Kasumi-1 (cell line): ENCODE measurements at regions not wholly inside any gene's neighbourhood (a gene's known extent, or its start where the extent isn't known, plus 50 kb on each side); places are given as distances from the start of the nearest gene placed in this dataset.

Experiments used
- DNase-seq, 2 experiments: peaks; one replicate each; lab custom pipeline; 2025; lab: John Stamatoyannopoulos, UW

GRCh38 chr4:177109769-177110168 is 199.9 kb upstream of the NEIL3 start:
- DNase-seq, result no peak

GRCh38 chr4:177116161-177116560 is 193.5 kb upstream of the NEIL3 start:
- DNase-seq, result no peak

- DNase-seq, result no peak
Measured at GRCh38 chr4:177117256-177117655, 192.4 kb upstream of the NEIL3 start.

- DNase-seq, result no peak
Measured at GRCh38 chr4:177118596-177118995, 191.1 kb upstream of the NEIL3 start.

DNA sequence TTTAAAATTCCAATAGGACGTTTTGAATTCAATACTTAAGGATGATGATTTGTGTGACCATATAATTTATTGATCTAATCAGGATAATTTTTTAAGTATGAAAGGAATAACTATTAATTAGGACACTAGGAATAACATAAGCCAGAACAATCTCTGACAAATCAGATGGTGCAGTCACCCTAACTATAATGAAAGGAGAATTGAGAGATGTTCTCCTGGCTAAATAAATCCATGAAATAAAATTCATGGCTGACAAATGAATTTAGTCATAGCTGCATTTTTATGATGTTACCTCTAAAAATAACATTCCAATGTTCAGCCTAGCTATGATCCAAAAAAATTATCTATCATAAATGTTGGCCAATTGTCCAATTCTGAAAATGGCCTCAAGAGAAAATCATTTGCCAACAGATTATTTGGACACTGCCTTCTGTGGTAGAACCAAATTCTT is 190.6 kb upstream of the NEIL3 start:
- DNase-seq, result no peak

- no peak for DNase-seq
Measured at GRCh38 chr4:177119691-177120090, 190.0 kb upstream of the NEIL3 start.

DNA sequence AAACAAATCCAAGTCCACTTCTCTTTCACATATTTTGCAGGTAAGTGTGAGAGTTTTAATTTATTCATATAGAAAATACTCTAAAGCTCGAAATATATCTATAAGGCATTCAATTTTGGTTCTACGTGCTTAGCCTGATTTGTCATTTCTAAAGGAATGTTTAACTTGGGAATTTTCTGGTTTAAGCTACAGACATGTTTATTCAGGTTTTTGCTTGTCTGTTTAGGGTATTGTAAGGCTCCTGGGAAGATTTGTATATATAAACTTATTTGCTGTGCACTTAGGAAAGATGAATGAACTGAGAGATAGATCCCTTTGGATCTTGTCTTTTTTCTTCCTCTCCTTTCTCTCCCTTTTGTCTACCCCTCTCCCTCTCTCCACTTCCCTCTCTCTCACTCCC is 185.9 kb upstream of the NEIL3 start:
- DNase-seq, result no peak

- no peak for DNase-seq
Measured at GRCh38 chr4:177124349-177125064, 185.2 kb upstream of the NEIL3 start.

DNA sequence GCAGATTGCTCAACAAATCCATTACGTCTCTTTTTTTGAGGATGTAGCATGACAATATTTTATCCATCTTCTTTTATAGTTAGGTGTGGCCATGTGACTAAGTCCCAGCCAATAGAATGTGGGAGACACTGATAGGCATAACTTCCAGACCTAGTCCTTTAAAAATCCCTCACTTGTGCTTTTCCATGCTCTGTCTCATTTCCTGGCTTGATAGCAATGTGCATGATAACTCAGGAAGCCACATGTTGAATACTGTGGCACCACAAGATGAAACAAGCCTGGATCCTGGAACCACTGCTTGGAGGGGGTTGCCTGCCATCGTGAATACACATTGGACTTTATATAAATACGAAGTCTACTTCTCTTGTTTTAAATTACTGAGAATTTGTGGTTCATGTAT is 184.0 kb upstream of the NEIL3 start:
- DNase-seq, result no peak

GRCh38 chr4:177127658-177128057 is 182.0 kb upstream of the NEIL3 start:
- no peak for DNase-seq

DNA sequence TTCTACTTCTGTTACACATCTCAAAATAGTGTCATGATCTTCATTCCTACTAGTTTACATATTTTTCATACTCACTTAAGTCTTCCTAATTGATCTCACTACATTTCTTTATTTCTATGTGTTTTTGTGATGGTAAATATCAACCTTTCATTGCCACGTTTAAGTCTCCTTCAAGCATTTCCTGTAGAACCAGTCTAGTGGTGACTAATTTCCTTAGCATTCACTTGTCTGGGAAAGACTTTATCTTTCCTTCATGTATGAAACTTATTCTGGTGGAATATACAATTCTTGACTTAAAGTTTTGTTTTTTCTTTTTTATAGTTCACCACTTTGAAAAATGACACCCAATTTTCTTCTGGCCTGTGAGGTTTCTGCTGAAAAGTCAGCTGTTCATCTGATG is 181.4 kb upstream of the NEIL3 start:
- peak in 1 of 2 experiments; percentile 29 for DNase-seq

- no peak for DNase-seq
Measured at GRCh38 chr4:177131736-177132135, 177.9 kb upstream of the NEIL3 start.

DNA sequence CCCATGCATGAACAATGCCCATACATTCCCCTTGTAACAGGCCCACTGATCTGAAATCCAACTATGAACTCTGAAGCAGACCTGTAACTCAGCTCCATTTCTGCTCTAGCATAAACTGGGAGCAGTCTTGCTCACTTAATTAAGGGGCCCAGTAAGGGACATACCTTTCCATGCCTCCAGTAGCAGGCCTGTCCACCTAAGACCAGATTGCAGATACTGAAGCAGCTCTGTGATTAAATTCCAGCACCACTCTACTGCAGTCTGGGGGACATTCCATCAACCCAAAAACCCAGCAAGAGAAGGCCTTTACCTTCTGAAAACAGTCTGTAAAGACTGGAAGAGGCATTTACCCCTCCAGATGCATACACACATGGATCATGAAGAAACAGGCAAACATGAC is 162.0 kb upstream of the NEIL3 start:
- no peak for DNase-seq

DNA sequence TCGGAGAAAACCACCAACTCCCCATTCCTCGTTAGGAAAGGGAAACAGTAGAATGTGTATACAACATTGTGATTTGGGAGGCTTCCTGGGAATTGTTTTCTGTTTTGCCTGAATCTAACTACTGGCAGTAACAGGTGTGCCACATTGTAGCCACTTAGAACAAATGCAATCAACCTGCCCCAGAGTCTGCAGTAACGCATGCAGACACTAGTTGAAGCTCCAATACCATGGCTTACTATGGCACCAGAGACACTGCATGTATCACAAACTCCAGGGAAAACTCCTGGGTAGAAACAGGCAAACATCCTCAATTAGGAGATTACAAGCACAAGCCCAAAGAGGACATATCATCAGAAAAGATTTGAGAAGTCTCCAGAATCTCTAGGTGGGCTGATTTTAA is 154.2 kb upstream of the NEIL3 start:
- no peak for DNase-seq

- DNase-seq, result no peak
Measured at GRCh38 chr4:177159600-177159999, 150.1 kb upstream of the NEIL3 start.

GRCh38 chr4:177161781-177162180 is 147.9 kb upstream of the NEIL3 start:
- no peak for DNase-seq

DNA sequence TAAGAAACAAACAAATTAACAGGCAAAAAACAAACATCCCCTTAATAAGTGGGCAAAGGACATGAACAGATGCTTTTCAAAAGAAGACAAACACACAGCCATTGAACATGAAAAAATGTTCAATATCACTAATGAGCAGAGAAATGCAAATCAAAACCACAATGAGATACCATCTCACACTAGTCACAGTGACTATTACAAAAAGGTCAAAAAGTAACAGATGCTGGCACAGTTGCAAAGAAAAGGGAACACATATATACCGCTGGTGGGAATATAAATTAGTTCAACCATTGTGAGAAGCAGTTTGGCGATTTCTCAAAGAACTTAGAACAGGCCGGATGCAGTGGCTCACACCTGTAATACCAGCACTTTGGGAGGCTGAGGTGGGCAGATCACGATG is 146.1 kb upstream of the NEIL3 start:
- DNase-seq, result no peak

GRCh38 chr4:177171588-177171987 is 138.1 kb upstream of the NEIL3 start:
- no peak for DNase-seq

DNA sequence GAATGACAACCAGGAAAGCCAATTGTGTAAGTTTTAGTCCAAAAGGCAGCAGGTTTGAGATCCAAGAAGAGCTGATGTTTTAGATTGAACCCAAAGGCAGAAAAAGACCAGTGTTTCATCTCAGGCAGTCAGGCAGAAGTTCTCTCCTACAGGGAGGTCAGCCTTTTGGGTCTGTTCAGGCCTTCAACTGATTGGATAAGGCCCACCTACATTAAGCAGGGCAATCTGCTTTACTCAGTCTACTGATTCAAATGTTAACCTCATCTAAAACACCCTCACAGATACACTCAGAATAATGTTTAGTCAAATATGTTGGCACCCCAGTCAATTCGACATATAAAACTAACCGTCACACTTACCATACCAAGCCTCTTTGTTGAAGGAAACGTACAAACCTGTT is 134.2 kb upstream of the NEIL3 start:
- DNase-seq, result no peak

- no peak for DNase-seq
Measured at GRCh38 chr4:177177541-177178081, 132.1 kb upstream of the NEIL3 start.

DNA sequence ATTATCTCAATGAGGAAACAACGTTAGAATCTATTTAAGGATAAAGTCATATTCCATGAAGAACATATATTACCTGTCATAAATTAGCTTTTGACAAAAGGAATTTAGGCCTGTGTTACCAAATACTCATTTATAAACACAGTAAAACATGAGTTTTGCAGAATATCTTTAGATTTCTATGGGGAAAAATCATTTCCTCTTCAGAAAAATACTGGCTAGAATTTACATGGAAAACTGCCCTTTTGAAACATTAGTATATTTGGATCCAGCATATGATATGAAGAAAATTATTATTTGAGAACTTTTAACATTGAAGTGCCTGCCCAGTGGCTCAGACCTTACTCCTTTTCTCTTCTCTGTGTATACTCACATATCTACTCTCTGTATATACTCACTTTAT is 131.4 kb upstream of the NEIL3 start:
- DNase-seq, result no peak

DNA sequence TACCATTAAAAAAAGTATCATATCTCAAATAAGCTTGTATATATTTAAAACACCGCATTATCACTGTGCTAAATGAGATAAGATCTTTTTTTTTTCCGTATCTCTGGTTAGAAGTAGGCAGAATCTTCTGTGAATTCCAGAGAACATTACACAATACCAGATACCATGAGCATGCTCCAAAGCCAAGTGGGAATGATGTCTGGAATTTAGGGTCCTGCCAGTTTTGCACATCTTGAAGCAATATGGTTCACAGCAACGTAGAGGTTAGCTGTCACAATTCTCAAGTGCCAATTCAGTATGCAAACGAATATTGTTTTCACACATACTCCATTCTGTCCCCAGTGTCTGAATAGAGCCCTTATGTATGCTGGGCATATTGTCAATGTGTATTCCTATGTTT is 127.5 kb upstream of the NEIL3 start:
- DNase-seq, result no peak

DNA sequence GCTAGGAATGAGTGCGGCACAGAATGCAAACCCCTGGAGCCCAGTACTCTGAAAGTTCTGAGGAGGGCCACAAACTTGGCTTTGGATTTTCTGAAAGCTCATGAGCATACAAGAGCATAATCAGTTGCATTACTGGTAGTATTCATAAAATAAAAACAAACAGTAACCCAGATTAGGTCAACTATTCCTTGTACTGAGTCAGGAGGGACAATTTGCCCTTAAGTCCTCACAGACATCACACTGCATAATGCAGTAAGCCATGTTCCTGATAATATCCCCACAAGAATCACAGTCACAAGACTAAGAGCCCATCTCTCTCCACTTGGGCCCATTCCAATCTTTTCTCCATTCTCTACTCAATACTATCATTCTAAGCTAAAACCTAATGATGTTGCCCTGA is 126.9 kb upstream of the NEIL3 start:
- no peak for DNase-seq

- no peak for DNase-seq
Measured at GRCh38 chr4:177185151-177185550, 124.5 kb upstream of the NEIL3 start.
